Fibroblast of skin of left biceps (primary cell): ENCODE measurements at regions not wholly inside any gene's neighbourhood (a gene's known extent, or its start where the extent isn't known, plus 50 kb on each side); places are given as distances from the start of the nearest gene placed in this dataset.
"Not testable (repeated sequence)": the region's sequence is repeated elsewhere in the genome, so short reads cannot be mapped to it uniquely, and the experiment has no call there.

Experiments
- DNase-seq, 2 experiments: peaks; one replicate each; pipeline ENCODE4 v3.0.0-alpha.2; 2013; ENCODE audit warnings: low read depth in 2 of 2

- DNase-seq = peak in 1 of 2 experiments; percentile 1
Observed at GRCh38 chrX:136975684-136976470, 57.9 kb downstream of the GPR101 start.

GRCh38 chrX:136967966-136968365 lies 65.8 kb downstream of the GPR101 start:
- no peak for DNase-seq

GRCh38 chrX:136963973-136964372 lies 69.8 kb downstream of the GPR101 start:
- DNase-seq = no peak

- no peak for DNase-seq
Observed at GRCh38 chrX:136961594-136962135, 72.1 kb downstream of the GPR101 start.

- DNase-seq = no peak
Observed at GRCh38 chrX:136954930-136955329, 74.4 kb upstream of the RBMX start.

- DNase-seq = peak in 1 of 2 experiments; percentile 5
Observed at GRCh38 chrX:136953867-136954787, 73.6 kb upstream of the RBMX start.

GRCh38 chrX:136950211-136950610 lies 69.7 kb upstream of the RBMX start:
- DNase-seq = no peak

- DNase-seq = no peak
Observed at GRCh38 chrX:136941396-136942337, 61.1 kb upstream of the RBMX start.

- no peak for DNase-seq
Observed at GRCh38 chrX:136936183-136936549, 55.6 kb upstream of the RBMX start.

GRCh38 chrX:136935533-136936182 lies 55.1 kb upstream of the RBMX start:
- not testable (repeated sequence) for DNase-seq

GRCh38 chrX:136934652-136935051 lies 54.1 kb upstream of the RBMX start:
- not testable (repeated sequence) for DNase-seq

- DNase-seq = no peak
Observed at GRCh38 chrX:136933611-136934145, 53.2 kb upstream of the RBMX start.

GRCh38 chrX:136931661-136932060 lies 51.1 kb upstream of the RBMX start:
- DNase-seq = no peak
